GM18520 (cell line): ENCODE measurements at regions not wholly inside any gene's neighbourhood (a gene's known extent, or its start where the extent isn't known, plus 50 kb on each side); places are given as distances from the start of the nearest gene placed in this dataset.

ENCODE experiments used
- ATAC-seq: cut with Tn5 transposase; IDR thresholded peaks from one replicate; pipeline ENCODE4 v1.9.1; 2021; ENCODE audit not compliant: unreplicated experiment

DNA sequence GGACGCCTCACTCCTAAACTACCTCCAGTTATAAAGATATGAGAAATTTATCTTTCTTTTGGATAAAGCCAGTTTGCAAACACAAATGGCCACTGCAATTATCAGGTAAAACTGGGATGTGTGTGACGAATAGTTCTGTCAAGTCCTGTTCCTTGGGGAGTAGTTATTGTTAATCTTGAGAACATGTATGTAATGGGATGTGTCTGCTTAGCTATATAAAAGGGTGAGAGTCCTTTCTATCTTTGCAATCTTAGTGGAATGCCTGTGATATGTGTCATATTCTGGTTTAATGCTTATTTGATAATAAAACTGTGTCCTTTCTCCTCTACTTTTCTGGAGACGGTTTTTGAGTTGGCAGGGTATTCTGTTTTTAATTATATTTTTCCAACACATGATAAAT is 56.1 kb upstream of the PKP2 start:
- no peak for ATAC-seq

DNA sequence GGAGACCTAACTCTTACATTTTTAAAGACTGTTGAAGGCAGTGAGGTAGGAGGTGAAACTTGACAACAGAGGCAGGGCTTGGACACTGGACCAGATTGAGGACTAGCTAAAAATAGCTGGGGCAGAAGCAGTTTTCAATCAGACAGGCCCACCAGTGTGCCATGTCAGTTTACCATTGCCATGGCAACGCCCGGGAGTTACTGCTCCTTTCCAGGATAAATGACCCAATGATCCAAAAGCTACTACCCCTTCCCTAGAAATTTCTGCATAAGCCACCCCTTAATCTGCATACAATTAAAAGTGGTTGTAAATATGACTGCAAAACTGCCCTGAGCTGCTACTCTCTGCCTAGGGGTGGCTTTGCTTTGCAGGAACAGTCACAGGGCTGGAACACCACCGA is 53.2 kb upstream of the PKP2 start:
- no peak for ATAC-seq

DNA sequence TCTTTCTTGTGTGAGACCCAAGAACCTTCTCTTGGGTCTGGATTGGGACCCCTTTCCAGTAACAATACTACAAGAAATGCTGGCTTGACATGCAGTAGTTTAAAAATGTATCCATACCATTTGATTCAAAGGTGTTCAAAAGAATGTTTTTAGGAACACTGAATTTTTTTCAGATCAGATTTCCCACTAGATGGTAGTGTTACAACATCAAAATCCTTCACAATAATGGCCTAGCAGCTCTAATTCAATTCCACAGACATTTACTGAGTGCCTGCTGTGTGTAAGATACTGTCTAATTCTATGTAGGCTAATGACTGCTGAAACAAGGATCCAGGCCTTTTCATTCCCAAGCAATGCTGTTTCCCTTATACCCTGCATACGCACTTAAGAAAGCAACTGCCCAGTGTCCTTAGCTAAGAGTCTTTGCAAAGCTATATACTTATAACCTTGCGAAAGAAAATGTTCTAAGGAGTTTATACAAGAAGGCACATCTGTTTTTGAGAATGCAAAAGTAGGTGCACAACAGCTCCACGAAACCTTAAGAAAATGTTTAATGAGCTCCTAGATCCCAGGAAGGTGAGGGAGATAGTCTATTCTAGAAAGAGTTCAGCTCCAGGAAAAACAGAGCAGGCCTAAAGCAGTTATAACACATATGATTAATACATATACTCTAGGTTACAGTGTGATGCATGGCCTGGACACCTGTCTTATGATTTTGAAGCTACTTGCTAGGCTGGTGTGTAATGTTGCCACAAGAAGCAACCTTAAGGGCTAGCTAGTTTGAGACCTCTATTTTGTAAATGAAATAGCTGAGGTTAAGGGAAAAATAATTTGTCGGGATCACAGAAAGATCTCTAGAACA is 50.9 kb upstream of the PKP2 start:
- ATAC-seq = no peak

DNA sequence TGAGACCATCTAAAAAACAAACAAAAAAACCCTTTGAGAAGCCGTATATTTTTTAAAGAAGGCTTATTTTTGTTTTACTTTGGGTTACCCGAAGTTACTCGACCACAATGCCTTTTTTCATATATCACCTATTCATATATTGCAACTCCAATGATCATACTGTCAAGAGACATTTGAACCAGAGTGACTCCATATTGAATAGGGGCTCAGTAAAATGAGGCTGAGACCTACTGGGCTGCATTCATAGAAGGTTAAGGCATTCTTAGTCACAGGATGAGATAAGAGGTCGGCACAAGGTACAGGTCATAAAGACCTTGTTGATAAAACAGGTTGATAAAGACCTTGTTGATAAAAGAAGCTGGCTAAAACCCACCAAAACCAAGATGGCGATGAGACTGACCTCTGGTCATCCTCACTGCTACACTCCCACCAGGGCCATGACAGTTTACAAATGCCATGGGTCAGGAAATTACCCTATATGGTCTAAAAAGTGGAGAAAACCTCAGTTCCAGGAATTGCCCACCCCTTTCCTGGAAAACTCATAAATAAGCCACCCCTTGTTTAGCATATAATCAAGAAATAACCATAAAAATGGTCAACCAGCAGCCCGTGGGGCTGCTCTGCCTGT is 50.0 kb upstream of the PKP2 start:
- no peak for ATAC-seq
